ENCODE measurements at regions not wholly inside any gene's neighbourhood (a gene's known extent, or its start where the extent isn't known, plus 50 kb on each side); places are given as distances from the start of the nearest gene placed in this dataset.

GRCh38 chr6:84916704-84917103 is 152.3 kb upstream of the TBX18 start:
- TF ChIP-seq, protein P1, sequence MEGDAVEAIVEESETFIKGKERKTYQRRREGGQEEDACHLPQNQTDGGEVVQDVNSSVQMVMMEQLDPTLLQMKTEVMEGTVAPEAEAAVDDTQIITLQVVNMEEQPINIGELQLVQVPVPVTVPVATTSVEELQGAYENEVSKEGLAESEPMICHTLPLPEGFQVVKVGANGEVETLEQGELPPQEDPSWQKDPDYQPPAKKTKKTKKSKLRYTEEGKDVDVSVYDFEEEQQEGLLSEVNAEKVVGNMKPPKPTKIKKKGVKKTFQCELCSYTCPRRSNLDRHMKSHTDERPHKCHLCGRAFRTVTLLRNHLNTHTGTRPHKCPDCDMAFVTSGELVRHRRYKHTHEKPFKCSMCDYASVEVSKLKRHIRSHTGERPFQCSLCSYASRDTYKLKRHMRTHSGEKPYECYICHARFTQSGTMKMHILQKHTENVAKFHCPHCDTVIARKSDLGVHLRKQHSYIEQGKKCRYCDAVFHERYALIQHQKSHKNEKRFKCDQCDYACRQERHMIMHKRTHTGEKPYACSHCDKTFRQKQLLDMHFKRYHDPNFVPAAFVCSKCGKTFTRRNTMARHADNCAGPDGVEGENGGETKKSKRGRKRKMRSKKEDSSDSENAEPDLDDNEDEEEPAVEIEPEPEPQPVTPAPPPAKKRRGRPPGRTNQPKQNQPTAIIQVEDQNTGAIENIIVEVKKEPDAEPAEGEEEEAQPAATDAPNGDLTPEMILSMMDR (IDR thresholded peaks at IDR 0.05; ENCODE audit: low read depth, low read length, missing control alignments): no peak
- no peak overlapping the region for H3K4me3 ChIP-seq (ENCODE audit: low read depth, low read length)
- in situ Hi-C loops (cut with HindIII; ENCODE audit: low sequenced_read_pairs): no loop called here
- no peak for DNase-seq (ENCODE audit: low read depth)

DNA sequence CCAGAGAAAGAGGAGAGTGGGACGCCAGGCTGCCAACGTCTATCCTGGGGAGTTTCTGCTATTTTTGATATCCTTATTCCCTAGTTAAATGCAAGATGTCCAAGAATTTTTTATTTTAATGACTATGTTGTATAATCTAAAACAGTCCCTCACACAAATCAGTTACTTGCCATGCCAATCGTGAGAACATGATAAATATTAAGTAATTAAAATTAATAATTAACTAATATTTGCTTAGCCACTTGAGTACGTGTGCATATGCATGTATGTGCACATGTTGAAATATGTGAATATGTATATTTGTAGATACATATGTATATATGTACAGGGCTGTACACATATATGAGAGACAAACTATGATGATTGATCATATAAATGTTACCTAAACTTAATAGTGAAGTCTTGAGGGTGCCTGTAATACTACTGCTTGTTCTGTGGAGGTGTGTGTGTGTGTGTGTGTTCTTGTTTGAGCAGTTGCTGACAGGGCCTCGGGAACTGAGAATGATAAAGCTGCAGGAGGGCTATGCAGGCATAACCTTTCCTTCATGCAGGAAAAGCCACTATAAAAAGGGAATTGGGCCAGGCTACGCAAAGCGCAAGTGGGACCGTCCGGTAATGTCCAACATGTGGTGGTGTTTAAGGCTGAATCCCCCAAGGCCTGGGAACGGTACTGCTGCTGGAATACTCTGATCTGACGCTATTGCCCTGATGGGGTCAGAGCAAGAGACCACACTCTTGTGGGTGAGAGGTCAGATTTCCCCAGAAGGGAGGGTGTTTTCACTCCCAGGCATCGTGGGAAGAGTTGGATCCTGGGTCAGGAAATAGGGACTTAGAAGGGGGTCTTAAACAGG is 148.3 kb upstream of the TBX18 start:
- no peak for DNase-seq (ENCODE audit: low read depth)
- in situ Hi-C loops (cut with HindIII; ENCODE audit: low sequenced_read_pairs): no loop called here
- no peak overlapping the region for H3K4me3 ChIP-seq (ENCODE audit: low read depth, low read length)
- TF ChIP-seq, protein P1 (IDR thresholded peaks at IDR 0.05; ENCODE audit: low read depth, low read length, missing control alignments): no peak

GRCh38 chr6:84910906-84911607 is 146.7 kb upstream of the TBX18 start:
- TF ChIP-seq, protein P1 (IDR thresholded peaks at IDR 0.05; ENCODE audit: low read depth, low read length, missing control alignments): no peak
- in situ Hi-C loops (cut with HindIII; ENCODE audit: low sequenced_read_pairs): no loop called here
- H3K4me3 ChIP-seq (ENCODE audit: low read depth, low read length): no peak overlapping the region
- no peak for DNase-seq (ENCODE audit: low read depth)

- TF ChIP-seq, protein P1 (IDR thresholded peaks at IDR 0.05; ENCODE audit: low read depth, low read length, missing control alignments): no peak
- no peak overlapping the region for H3K4me3 ChIP-seq (ENCODE audit: low read depth, low read length)
- in situ Hi-C loops (cut with HindIII; ENCODE audit: low sequenced_read_pairs): no loop called here
- DNase-seq (ENCODE audit: low read depth): no peak
Observed at GRCh38 chr6:84908304-84908904, 144.0 kb upstream of the TBX18 start.

DNA sequence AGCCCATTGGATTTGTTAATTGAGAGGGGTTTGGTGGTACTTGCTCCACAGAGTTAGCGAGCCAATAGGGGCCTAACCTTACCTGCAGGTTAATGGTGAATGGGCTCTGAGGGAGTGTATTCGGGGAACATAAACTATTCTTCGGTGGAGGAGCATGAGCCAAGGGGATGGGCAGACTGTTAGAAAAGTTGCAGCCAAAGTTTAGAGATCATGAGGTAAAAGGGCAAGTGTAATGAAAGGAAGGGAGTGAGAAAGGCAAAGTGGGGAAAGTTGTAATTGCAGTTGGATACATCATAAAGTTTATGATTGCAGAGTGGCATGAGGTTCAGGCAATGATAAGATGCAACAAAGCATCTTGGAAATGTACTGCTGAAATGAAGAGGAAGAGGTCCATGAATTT is 142.1 kb upstream of the TBX18 start:
- no peak for DNase-seq (ENCODE audit: low read depth)
- in situ Hi-C loops (cut with HindIII; ENCODE audit: low sequenced_read_pairs): no loop called here
- TF ChIP-seq, protein P1 (IDR thresholded peaks at IDR 0.05; ENCODE audit: low read depth, low read length, missing control alignments): no peak
- no peak overlapping the region for H3K4me3 ChIP-seq (ENCODE audit: low read depth, low read length)

- TF ChIP-seq, protein P1 (IDR thresholded peaks at IDR 0.05; ENCODE audit: low read depth, low read length, missing control alignments): no peak
- no peak for DNase-seq (ENCODE audit: low read depth)
- H3K4me3 ChIP-seq (ENCODE audit: low read depth, low read length): no peak overlapping the region
- in situ Hi-C loops (cut with HindIII; ENCODE audit: low sequenced_read_pairs): no loop called here
Observed at GRCh38 chr6:84905823-84906222, 141.4 kb upstream of the TBX18 start.

Data from astrocyte of the cerebellum (primary cell).